Neural cell (in vitro differentiated cells): ENCODE measurements at regions not wholly inside any gene's neighbourhood (a gene's known extent, or its start where the extent isn't known, plus 50 kb on each side); places are given as distances from the start of the nearest gene placed in this dataset.

Experiments used
- H2AFZ ChIP-seq: fragments of 200-600, 300-800 bp; sonication (generic), shearing (Covaris generic); 2 replicates; pipeline ENCODE4 v1.6.0; 2014; ENCODE audit warnings: low read depth, mild to moderate bottlenecking, antibody characterized with exemption, low read length, moderate library complexity
- H3F3A ChIP-seq: fragments of 200-600 bp; shearing (Covaris generic); 2 replicates; pipeline ENCODE4 v1.6.1; 2016; ENCODE audit warnings: mild to moderate bottlenecking, moderate library complexity, mixed read lengths, antibody characterized with exemption, low read length; ENCODE audit not compliant: insufficient read depth, poor library complexity, severe bottlenecking
- H3K27ac ChIP-seq: fragments of 200-600, 300-800 bp; sonication (generic), shearing (Covaris generic); 2 replicates; pipeline ENCODE4 v1.5.1; 2014; ENCODE audit warnings: mild to moderate bottlenecking, low read length, moderate library complexity
- H3K27me3 ChIP-seq: fragments of 300-800, 200-600 bp; sonication (generic), shearing (Covaris generic); 2 replicates; pipeline ENCODE4 v1.6.0; 2014; ENCODE audit warnings: mild to moderate bottlenecking, low read depth, low read length, moderate library complexity; ENCODE audit not compliant: insufficient read depth
- H3K36me3 ChIP-seq: fragments of 300-800, 200-600 bp; sonication (generic), shearing (Covaris generic); 2 replicates; pipeline ENCODE4 v1.5.1; 2014; ENCODE audit warnings: mild to moderate bottlenecking, antibody characterized with exemption, low read length, moderate library complexity; ENCODE audit not compliant: insufficient read depth
- H3K4me2 ChIP-seq: fragments of 300-800, 200-600 bp; sonication (generic), shearing (Covaris generic); 2 replicates; pipeline ENCODE4 v1.6.0; 2014; ENCODE audit warnings: mild to moderate bottlenecking, low read length
- H3K4me3 ChIP-seq: fragments of 300-800, 200-600 bp; sonication (generic), shearing (Covaris generic); 2 replicates; pipeline ENCODE4 v1.5.1; 2014; ENCODE audit warnings: mild to moderate bottlenecking, low read length, moderate library complexity
- H3K79me2 ChIP-seq: fragments of 200-600 bp; shearing (Covaris generic); replicated peaks from 2 replicates; pipeline ENCODE4 v1.6.0; 2014; ENCODE audit warnings: mild to moderate bottlenecking, low read length, moderate library complexity; ENCODE audit not compliant: insufficient read depth
- H3K9ac ChIP-seq: fragments of 300-800, 200-600 bp; sonication (generic), shearing (Covaris generic); 2 replicates; pipeline ENCODE4 v1.6.1; 2016; ENCODE audit warnings: mild to moderate bottlenecking, low read length, mixed read lengths
- H3K9me2 ChIP-seq: fragments of 200-600 bp; shearing (Covaris generic); 2 replicates; pipeline ENCODE4 v1.6.1; 2016; ENCODE audit warnings: mild to moderate bottlenecking, low read length, mixed read lengths; ENCODE audit not compliant: insufficient read depth
- H3K9me3 ChIP-seq: fragments of 200-600, 300-800 bp; sonication (generic), shearing (Covaris generic); 2 replicates; pipeline ENCODE4 v1.6.1; 2016; ENCODE audit warnings: mild to moderate bottlenecking, mixed run types, low read length, moderate library complexity, mixed read lengths
- H4K20me1 ChIP-seq: fragments of 200-600 bp; shearing (Covaris generic); 2 replicates; pipeline ENCODE4 v1.6.1; 2016; ENCODE audit warnings: mild to moderate bottlenecking, mixed run types; ENCODE audit not compliant: insufficient read depth
- CTCF ChIP-seq: fragments of 450-650 bp; IDR thresholded peaks from 2 replicates; pipeline ENCODE4 v1.5.1; 2014; ENCODE audit warnings: antibody characterized with exemption, mild to moderate bottlenecking, moderate library complexity; ENCODE audit not compliant: poor library complexity, severe bottlenecking
- EP300 ChIP-seq: fragments of 450-650 bp; conservative IDR thresholded peaks from 2 replicates; pipeline ENCODE4 v1.6.1; 2014; ENCODE audit warnings: antibody characterized with exemption, mild to moderate bottlenecking, moderate library complexity; ENCODE audit not compliant: poor library complexity, severe bottlenecking
- EZH2 ChIP-seq: fragments of 200-600, 300-800 bp; shearing (Covaris generic), sonication (generic); IDR thresholded peaks from 2 replicates; pipeline ENCODE4 v1.6.1; 2014; ENCODE audit warnings: antibody characterized with exemption, low read length, borderline replicate concordance, mild to moderate bottlenecking; ENCODE audit not compliant: insufficient read depth, poor library complexity, severe bottlenecking
- MXI1 ChIP-seq: fragments of 450-650 bp; conservative IDR thresholded peaks from 2 replicates; pipeline ENCODE4 v1.6.1; 2014; ENCODE audit warnings: antibody characterized with exemption, mild to moderate bottlenecking; ENCODE audit not compliant: poor library complexity, severe bottlenecking
- POLR2AphosphoS5 ChIP-seq: IDR thresholded peaks from 2 replicates; pipeline ENCODE4 v1.6.1; 2012
- RAD21 ChIP-seq: fragments of 450-650 bp; conservative IDR thresholded peaks from 2 replicates; pipeline ENCODE4 v1.6.1; 2014; ENCODE audit warnings: antibody characterized with exemption, mild to moderate bottlenecking, moderate library complexity
- REST ChIP-seq: IDR thresholded peaks from 2 replicates; pipeline ENCODE4 v1.6.1; 2012; ENCODE audit warnings: borderline replicate concordance
- SMC3 ChIP-seq: fragments of 450-650 bp; conservative IDR thresholded peaks from 2 replicates; pipeline ENCODE4 v1.6.1; 2014; ENCODE audit warnings: antibody characterized with exemption, mild to moderate bottlenecking, moderate library complexity; ENCODE audit not compliant: poor library complexity
- TAF1 ChIP-seq: IDR thresholded peaks from 2 replicates; pipeline ENCODE4 v1.6.1; 2012; ENCODE audit warnings: low read depth

GRCh38 chr7:128166603-128167041, 74.5 kb upstream of the LEP start:
- Histone ChIP-seq H3K27me3 (peaks cover 75% of the 10 kb centered on the region), H3K9ac (peak overlapping the region; percentile 94), H3K4me3 (peak overlapping the region; percentile 94), H3K79me2 (no peaks in the 10 kb centered on the region), H3F3A (no peaks in the 10 kb centered on the region), H3K4me2 (peak overlapping the region; percentile 69), H3K27ac (peak overlapping the region; percentile 84), H4K20me1 (no peaks in the 10 kb centered on the region), H3K36me3 (no peaks in the 10 kb centered on the region), H3K9me2 (no peaks in the 10 kb centered on the region), H3K9me3 (no peaks in the 10 kb centered on the region), H2AFZ (peak overlapping the region; percentile 94)
- TF ChIP-seq CTCF (no peak), POLR2AphosphoS5 (peak; percentile 76)

- Histone ChIP-seq H3K4me2 (peak overlapping the region; percentile 69), H3K27ac (peak overlapping the region; percentile 84), H3K4me3 (peak overlapping the region; percentile 94), H4K20me1 (no peaks in the 10 kb centered on the region), H3K79me2 (no peaks in the 10 kb centered on the region), H3F3A (no peaks in the 10 kb centered on the region), H3K9ac (peak overlapping the region; percentile 94), H2AFZ (peak overlapping the region; percentile 94), H3K36me3 (no peaks in the 10 kb centered on the region), H3K9me2 (no peaks in the 10 kb centered on the region), H3K9me3 (no peaks in the 10 kb centered on the region), H3K27me3 (peaks cover 79% of the 10 kb centered on the region)
- TF ChIP-seq EP300 (peak; percentile 56), SMC3 (no peak), POLR2AphosphoS5 (peak; percentile 79), TAF1 (peak; percentile 26), REST (peak; percentile 40), MXI1 (peak; percentile 49), EZH2 (no peak), RAD21 (no peak), CTCF (no peak)
These were observed 73.9 kb upstream of the LEP start for GRCh38 chr7:128167042-128167701.
